ENCODE measurements at regions not wholly inside any gene's neighbourhood (a gene's known extent, or its start where the extent isn't known, plus 50 kb on each side); places are given as distances from the start of the nearest gene placed in this dataset.
"Not testable (repeated sequence)": the region's sequence is repeated elsewhere in the genome, so short reads cannot be mapped to it uniquely, and the experiment has no call there.

GRCh38 chr3:75268576-75268975 lies 395.6 kb upstream of the FRG2C start:
- CTCF ChIA-PET; H3K4me2 ChIP-seq (ENCODE audit: low read depth, low read length); POLR2A ChIA-PET (ENCODE audit: unreplicated experiment); intact Hi-C loops (cut with micrococcal nuclease); BruUV-seq (replicated peaks); H4K91ac ChIP-seq (ENCODE audit: insufficient read depth, low read depth, low read length); H3K27me3 ChIP-seq (ENCODE audit: control insufficient read depth, insufficient read depth, low read length); H2BK5ac ChIP-seq (ENCODE audit: low read depth, low read length, poor library complexity, severe bottlenecking); H3K4me1 ChIP-seq (ENCODE audit: control insufficient read depth, insufficient read depth, low read length); H4K8ac ChIP-seq (ENCODE audit: low read depth in 2 of 2, low read length in 2 of 2); H3K14ac ChIP-seq (replicated peaks; ENCODE audit: low read depth, low read length); H2BK15ac ChIP-seq (ENCODE audit: low read depth, low read length); H3K9me3 ChIP-seq (ENCODE audit: control insufficient read depth, insufficient read depth, low read length); ATAC-seq (ENCODE audit: low read depth); dilution Hi-C loops (cut with HindIII; ENCODE audit: low sequenced_read_pairs, unreplicated experiment); in situ Hi-C loops (cut with MboI; ENCODE audit: low sequenced_read_pairs); H3K36me3 ChIP-seq (ENCODE audit: control insufficient read depth, insufficient read depth, low read length); H3K18ac ChIP-seq (ENCODE audit: low read depth, low read length); H4K5ac ChIP-seq (ENCODE audit: low read depth, low read length); H4K20me1 ChIP-seq (ENCODE audit: insufficient read depth, low read length); DNase-seq; H2AFZ ChIP-seq (replicated peaks; ENCODE audit: low read length, poor library complexity); H3K9me1 ChIP-seq (ENCODE audit: insufficient read depth, low read length); H2BK20ac ChIP-seq (ENCODE audit: low read depth, low read length); H3K4me3 ChIP-seq (ENCODE audit: insufficient read depth, low read depth, low read length); H3K79me1 ChIP-seq (ENCODE audit: low read depth in 1 of 2, low read length in 2 of 2); H2AK9ac ChIP-seq (replicated peaks; ENCODE audit: low read depth, low read length, poor library complexity); H3K4ac ChIP-seq (ENCODE audit: low read depth, low read length); H3K27ac ChIP-seq (ENCODE audit: insufficient read depth, low read length); H3K23ac ChIP-seq (ENCODE audit: low read depth, low read length); H3K9ac ChIP-seq (ENCODE audit: low read depth, low read length); H2BK120ac ChIP-seq (ENCODE audit: low read depth, low read length); H3K56ac ChIP-seq (ENCODE audit: extremely low read depth, insufficient read depth, low read length); H2AK5ac ChIP-seq (ENCODE audit: low read depth, low read length): not testable (repeated sequence)
- WGBS, 2 experiments (ENCODE audit: extremely low coverage in 2 of 2, insufficient read length in 1 of 2) = no CpG with 5 or more reads among the region's 2 CpGs

- H3K18ac ChIP-seq (ENCODE audit: low read depth, low read length); H2AFZ ChIP-seq (replicated peaks; ENCODE audit: low read length, poor library complexity); H3K23ac ChIP-seq (ENCODE audit: low read depth, low read length); H2AK9ac ChIP-seq (replicated peaks; ENCODE audit: low read depth, low read length, poor library complexity); DNase-seq; H4K20me1 ChIP-seq (ENCODE audit: insufficient read depth, low read length); H3K27ac ChIP-seq (ENCODE audit: insufficient read depth, low read length); H2BK5ac ChIP-seq (ENCODE audit: low read depth, low read length, poor library complexity, severe bottlenecking); H3K9me1 ChIP-seq (ENCODE audit: insufficient read depth, low read length); H3K4me2 ChIP-seq (ENCODE audit: low read depth, low read length); H2BK15ac ChIP-seq (ENCODE audit: low read depth, low read length); ATAC-seq (ENCODE audit: low read depth); H4K5ac ChIP-seq (ENCODE audit: low read depth, low read length); H2BK20ac ChIP-seq (ENCODE audit: low read depth, low read length); H2AK5ac ChIP-seq (ENCODE audit: low read depth, low read length); H3K9ac ChIP-seq (ENCODE audit: low read depth, low read length); H3K56ac ChIP-seq (ENCODE audit: extremely low read depth, insufficient read depth, low read length); BruUV-seq (replicated peaks); intact Hi-C loops (cut with micrococcal nuclease); in situ Hi-C loops (cut with MboI; ENCODE audit: low sequenced_read_pairs); H3K36me3 ChIP-seq (ENCODE audit: control insufficient read depth, insufficient read depth, low read length); H4K8ac ChIP-seq (ENCODE audit: low read depth in 2 of 2, low read length in 2 of 2); POLR2A ChIA-PET (ENCODE audit: unreplicated experiment); H3K79me1 ChIP-seq (ENCODE audit: low read depth in 1 of 2, low read length in 2 of 2); H2BK120ac ChIP-seq (ENCODE audit: low read depth, low read length); dilution Hi-C loops (cut with HindIII; ENCODE audit: low sequenced_read_pairs, unreplicated experiment); H3K9me3 ChIP-seq (ENCODE audit: control insufficient read depth, insufficient read depth, low read length); H3K14ac ChIP-seq (replicated peaks; ENCODE audit: low read depth, low read length); H4K91ac ChIP-seq (ENCODE audit: insufficient read depth, low read depth, low read length); H3K27me3 ChIP-seq (ENCODE audit: control insufficient read depth, insufficient read depth, low read length); H3K4ac ChIP-seq (ENCODE audit: low read depth, low read length); H3K4me3 ChIP-seq (ENCODE audit: insufficient read depth, low read depth, low read length); H3K4me1 ChIP-seq (ENCODE audit: control insufficient read depth, insufficient read depth, low read length): not testable (repeated sequence)
- CTCF ChIA-PET = interaction anchor here (0.7 kb wide), 1 partner anchor 10 kb away, joined by 3 read pairs; no protein-coding TSS in a partner anchor
- no CpG with 5 or more reads among the region's 4 CpGs for WGBS, 2 experiments (ENCODE audit: extremely low coverage in 2 of 2, insufficient read length in 1 of 2)
Observed at GRCh38 chr3:75272237-75272636, 391.9 kb upstream of the FRG2C start.

Data from IMR-90 (cell line).